Hepatocyte (in vitro differentiated cells): ENCODE measurements at regions not wholly inside any gene's neighbourhood (a gene's known extent, or its start where the extent isn't known, plus 50 kb on each side); places are given as distances from the start of the nearest gene placed in this dataset.

Experiments used
- EZH2 ChIP-seq: fragments of 200-600 bp; sonication (generic); IDR thresholded peaks from 2 replicates; pipeline ENCODE4 v1.6.1; 2016; ENCODE audit warnings: antibody characterized with exemption, mild to moderate bottlenecking, borderline replicate concordance
- EZH2phosphoT487 ChIP-seq: fragments of 200-600 bp; sonication (generic); IDR thresholded peaks from one replicate; pipeline ENCODE4 v1.6.1; 2018; ENCODE audit warnings: antibody characterized with exemption, mild to moderate bottlenecking, low read depth, moderate library complexity; ENCODE audit not compliant: unreplicated experiment, severe bottlenecking
- TF ChIP-seq, protein P1 (sequence below): fragments of 200-600 bp; sonication (generic); IDR thresholded peaks from 2 replicates; pipeline ENCODE4 v1.5.1; 2016; ENCODE audit warnings: antibody characterized with exemption, mild to moderate bottlenecking; ENCODE audit not compliant: poor library complexity

DNA sequence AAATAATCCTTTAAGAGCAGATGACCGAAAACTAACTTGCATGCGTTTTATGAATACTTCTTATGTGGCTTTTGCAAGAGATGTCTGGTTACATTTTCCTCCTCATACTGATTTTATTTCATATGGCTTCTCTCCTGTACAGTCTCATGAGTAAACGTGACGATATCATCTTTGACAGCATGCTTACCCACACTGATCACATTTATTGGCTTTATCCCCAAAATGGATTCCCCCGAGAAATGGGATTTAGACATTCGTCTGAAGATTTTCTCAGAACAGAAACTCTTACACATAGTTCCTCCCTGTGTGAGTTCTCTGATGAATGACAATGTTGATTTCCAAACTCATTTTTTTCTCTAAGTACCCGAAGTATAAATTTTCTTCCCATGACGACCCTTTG lies 939.7 kb upstream of the LCORL start:
- TF ChIP-seq, protein P1, sequence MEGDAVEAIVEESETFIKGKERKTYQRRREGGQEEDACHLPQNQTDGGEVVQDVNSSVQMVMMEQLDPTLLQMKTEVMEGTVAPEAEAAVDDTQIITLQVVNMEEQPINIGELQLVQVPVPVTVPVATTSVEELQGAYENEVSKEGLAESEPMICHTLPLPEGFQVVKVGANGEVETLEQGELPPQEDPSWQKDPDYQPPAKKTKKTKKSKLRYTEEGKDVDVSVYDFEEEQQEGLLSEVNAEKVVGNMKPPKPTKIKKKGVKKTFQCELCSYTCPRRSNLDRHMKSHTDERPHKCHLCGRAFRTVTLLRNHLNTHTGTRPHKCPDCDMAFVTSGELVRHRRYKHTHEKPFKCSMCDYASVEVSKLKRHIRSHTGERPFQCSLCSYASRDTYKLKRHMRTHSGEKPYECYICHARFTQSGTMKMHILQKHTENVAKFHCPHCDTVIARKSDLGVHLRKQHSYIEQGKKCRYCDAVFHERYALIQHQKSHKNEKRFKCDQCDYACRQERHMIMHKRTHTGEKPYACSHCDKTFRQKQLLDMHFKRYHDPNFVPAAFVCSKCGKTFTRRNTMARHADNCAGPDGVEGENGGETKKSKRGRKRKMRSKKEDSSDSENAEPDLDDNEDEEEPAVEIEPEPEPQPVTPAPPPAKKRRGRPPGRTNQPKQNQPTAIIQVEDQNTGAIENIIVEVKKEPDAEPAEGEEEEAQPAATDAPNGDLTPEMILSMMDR: no peak
- TF ChIP-seq EZH2 (no peak), EZH2phosphoT487 (no peak)
